Keratinocyte (primary cell): ENCODE measurements at regions not wholly inside any gene's neighbourhood (a gene's known extent, or its start where the extent isn't known, plus 50 kb on each side); places are given as distances from the start of the nearest gene placed in this dataset.
A peak's percentile ranks its signal among the peaks of the same experiment; 100 is the strongest.
"Not testable (repeated sequence)": the region's sequence is repeated elsewhere in the genome, so short reads cannot be mapped to it uniquely, and the experiment has no call there.

Experiments
- DNase-seq: peaks from one replicate; pipeline ENCODE4 v3.0.0-alpha.2; 2011; ENCODE audit warnings: low read depth, missing footprints, low spot score
- FAIRE-seq: peaks from 2 replicates; lab custom pipeline; 2011; peaks lifted over from hg19 to GRCh38; lab: Jason Lieb, UNC
- H2AFZ ChIP-seq: 2 replicates; pipeline ENCODE4 v1.6.0; 2012; ENCODE audit warnings: low read length, control low read depth, inconsistent platforms; ENCODE audit not compliant: control insufficient read depth
- H3K27ac ChIP-seq: 2 replicates; pipeline ENCODE4 v1.5.1; 2011; ENCODE audit warnings: low read length; ENCODE audit not compliant: control insufficient read depth, insufficient read depth
- H3K27me3 ChIP-seq: 3 replicates; pipeline ENCODE4 v1.6.0; 2011; ENCODE audit warnings: low read length; ENCODE audit not compliant: control insufficient read depth, insufficient read depth; ENCODE audit errors: extremely low read depth
- H3K36me3 ChIP-seq, 2 experiments: 2 replicates in 1 of 2; 3 replicates in 1 of 2; pipeline ENCODE4 v1.5.1; 2011; ENCODE audit warnings: low read length in 2 of 2, mild to moderate bottlenecking in 1 of 2; ENCODE audit not compliant: control insufficient read depth in 2 of 2, insufficient read depth in 2 of 2; ENCODE audit errors: extremely low read depth in 1 of 2
- H3K4me1 ChIP-seq: 3 replicates; pipeline ENCODE4 v1.5.1; 2011; ENCODE audit warnings: low read length; ENCODE audit not compliant: control insufficient read depth, insufficient read depth; ENCODE audit errors: extremely low read depth
- H3K4me2 ChIP-seq: 3 replicates; pipeline ENCODE4 v1.6.0; 2011; ENCODE audit warnings: low read depth, low read length; ENCODE audit not compliant: control insufficient read depth, insufficient read depth; ENCODE audit errors: extremely low read depth
- H3K4me3 ChIP-seq, 3 experiments: fragments of 200-600 bp in 1 of 3; sonication (generic) in 1 of 3; 2 replicates in 2 of 3; 3 replicates in 1 of 3; pipeline ENCODE4 v1.5.1; 2011 to 2016; ENCODE audit warnings: low read length in 3 of 3, mild to moderate bottlenecking in 3 of 3, control low read depth in 2 of 3, inconsistent platforms in 1 of 3, low read depth in 1 of 3, mixed read lengths in 1 of 3, mixed run types in 1 of 3, moderate library complexity in 1 of 3; ENCODE audit not compliant: control insufficient read depth in 2 of 3, insufficient read depth in 2 of 3; ENCODE audit errors: extremely low read depth in 1 of 3
- H3K79me2 ChIP-seq: 2 replicates; pipeline ENCODE4 v1.6.0; 2012; ENCODE audit warnings: low read length; ENCODE audit not compliant: control insufficient read depth, insufficient read depth
- H3K9ac ChIP-seq: 3 replicates; pipeline ENCODE4 v1.6.0; 2011; ENCODE audit warnings: low read length; ENCODE audit not compliant: control insufficient read depth, insufficient read depth; ENCODE audit errors: extremely low read depth
- H3K9me1 ChIP-seq: 3 replicates; pipeline ENCODE4 v1.6.0; 2011; ENCODE audit warnings: low read length; ENCODE audit not compliant: control insufficient read depth, insufficient read depth; ENCODE audit errors: extremely low read depth
- H3K9me3 ChIP-seq: 2 replicates; pipeline ENCODE4 v1.5.1; 2012; ENCODE audit warnings: low read depth, low read length; ENCODE audit not compliant: control insufficient read depth
- H4K20me1 ChIP-seq: 3 replicates; pipeline ENCODE4 v1.6.0; 2011; ENCODE audit warnings: low read length; ENCODE audit not compliant: control insufficient read depth, insufficient read depth; ENCODE audit errors: extremely low read depth
- CTCF ChIP-seq, 3 experiments: IDR thresholded peaks in 1 of 3; conservative IDR thresholded peaks in 1 of 3; optimal IDR thresholded peaks in 1 of 3; 2 replicates in 2 of 3; 3 replicates in 1 of 3; pipeline versions ENCODE3 to v1.5.1; 2011; ENCODE audit warnings: low read length in 3 of 3, mild to moderate bottlenecking in 3 of 3, moderate library complexity in 2 of 3, control low read depth in 1 of 3, inconsistent platforms in 1 of 3; ENCODE audit not compliant: insufficient read depth in 2 of 3; ENCODE audit errors: extremely low read depth in 1 of 3
- EZH2 ChIP-seq: IDR thresholded peaks from one replicate; pipeline ENCODE4 v1.6.1; 2012; ENCODE audit warnings: inconsistent platforms, mild to moderate bottlenecking, low read length, moderate library complexity
- dilution Hi-C: fragments of 300-500 bp; cut with MboI; formaldehyde crosslinking; loops from one replicate; pipeline ENCODE4 v1.7.0; 2020; ENCODE audit warnings: low sequenced_read_pairs; ENCODE audit not compliant: extremely low pct_ligation_motif_present

GRCh38 chr18:49685231-49685942 is 123.5 kb downstream of the LIPG start:
- peaks cover 13% of the 10 kb centered on the region for H3K4me1 ChIP-seq
- no peak overlapping the region for H3K27ac ChIP-seq
- H3K36me3 ChIP-seq: no peaks in the 10 kb centered on the region
- no peaks in the 10 kb centered on the region for H3K79me2 ChIP-seq
- no peak overlapping the region for H3K9ac ChIP-seq
- H2AFZ ChIP-seq: no peak overlapping the region
- H3K9me3 ChIP-seq: no peaks in the 10 kb centered on the region
- no peak overlapping the region for H3K4me3 ChIP-seq
- DNase-seq (no peak), FAIRE-seq (peak; percentile 44)
- TF ChIP-seq CTCF (optimal IDR thresholded peaks at IDR 0.05 in 1 of 3, IDR thresholded peaks at IDR 0.05 in 1 of 3, conservative IDR thresholded peaks at IDR 0.05 in 1 of 3; ENCODE audit: extremely low read depth in 1 of 3, insufficient read depth in 2 of 3, low read length in 3 of 3) (no peak), EZH2 (no peak)
- no peaks in the 10 kb centered on the region for H3K9me1 ChIP-seq
- no peaks in the 10 kb centered on the region for H3K27me3 ChIP-seq
- H4K20me1 ChIP-seq: no peaks in the 10 kb centered on the region
- dilution Hi-C loops: no loop called here
- H3K4me2 ChIP-seq: no peak overlapping the region

GRCh38 chr18:49682803-49683190 is 120.9 kb downstream of the LIPG start:
- H3K9me3 ChIP-seq, H4K20me1 ChIP-seq, H3K27ac ChIP-seq, H2AFZ ChIP-seq, H3K27me3 ChIP-seq, H3K9me1 ChIP-seq, DNase-seq, H3K4me3 ChIP-seq, dilution Hi-C loops, H3K79me2 ChIP-seq, H3K4me1 ChIP-seq, H3K9ac ChIP-seq, FAIRE-seq, H3K4me2 ChIP-seq, H3K36me3 ChIP-seq: not testable (repeated sequence)
